Choroid plexus epithelial cell (primary cell): ENCODE measurements at regions not wholly inside any gene's neighbourhood (a gene's known extent, or its start where the extent isn't known, plus 50 kb on each side); places are given as distances from the start of the nearest gene placed in this dataset.
A peak's percentile ranks its signal among the peaks of the same experiment; 100 is the strongest.
"Not testable (repeated sequence)": the region's sequence is repeated elsewhere in the genome, so short reads cannot be mapped to it uniquely, and the experiment has no call there.

Experiments
- DNase-seq: peaks from one replicate; pipeline ENCODE4 v3.0.0-alpha.2; 2010; ENCODE audit warnings: low read depth
- H3K4me3 ChIP-seq: 2 replicates; pipeline ENCODE4 v1.5.1; 2011; ENCODE audit warnings: low read depth, mild to moderate bottlenecking, control low read depth, low read length, moderate library complexity
- CTCF ChIP-seq: conservative IDR thresholded peaks from 2 replicates; pipeline ENCODE4 v1.5.1; 2011; ENCODE audit warnings: low read depth, mild to moderate bottlenecking, control low read depth, inconsistent platforms, low read length, moderate library complexity

- TF ChIP-seq CTCF: no peak
- no peak overlapping the region for H3K4me3 ChIP-seq
- peak; percentile 0 for DNase-seq
These were observed 237.5 kb downstream of the ACTR3 start for GRCh38 chr2:114127372-114127771.

GRCh38 chr2:114128263-114128662, 238.4 kb downstream of the ACTR3 start:
- no peak overlapping the region for H3K4me3 ChIP-seq
- no peak for DNase-seq
- TF ChIP-seq CTCF: no peak

GRCh38 chr2:114128725-114129124, 238.8 kb downstream of the ACTR3 start:
- no peak for TF ChIP-seq CTCF
- no peak overlapping the region for H3K4me3 ChIP-seq
- DNase-seq: no peak

- H3K4me3 ChIP-seq, DNase-seq: not testable (repeated sequence)
These were observed 242.2 kb downstream of the ACTR3 start for GRCh38 chr2:114132050-114132449.

- H3K4me3 ChIP-seq: no peak overlapping the region
- no peak for DNase-seq
- TF ChIP-seq CTCF: no peak
These were observed 244.3 kb downstream of the ACTR3 start for GRCh38 chr2:114134146-114134545.

GRCh38 chr2:114139542-114139941, 249.7 kb downstream of the ACTR3 start:
- no peak for DNase-seq
- H3K4me3 ChIP-seq: no peak overlapping the region
- no peak for TF ChIP-seq CTCF

- no peak for DNase-seq
- no peak for TF ChIP-seq CTCF
- H3K4me3 ChIP-seq: no peak overlapping the region
These were observed 266.6 kb downstream of the ACTR3 start for GRCh38 chr2:114156366-114157056.
